HEK293T (cell line): ENCODE measurements at regions not wholly inside any gene's neighbourhood (a gene's known extent, or its start where the extent isn't known, plus 50 kb on each side); places are given as distances from the start of the nearest gene placed in this dataset.

Experiments used
- CTCF ChIA-PET: fragments of 350-600 bp; formaldehyde crosslinking; extraction: SDS; loops from one replicate; lab custom pipeline; 2021; ENCODE audit warnings: antibody characterized with exemption, inconsistent platforms; lab: Yijun Ruan, JAX
- POLR2A ChIA-PET: fragments of 350-600 bp; formaldehyde crosslinking; extraction: SDS; loops from one replicate; lab custom pipeline; 2020; ENCODE audit warnings: antibody characterized with exemption, inconsistent platforms; lab: Yijun Ruan, JAX
- DNase-seq: peaks from one replicate; pipeline ENCODE4 v3.0.0; 2012; ENCODE audit warnings: mixed read lengths; ENCODE audit errors: extremely low spot score
- ARNT ChIP-seq: fragments of 450-650 bp; IDR thresholded peaks from 2 replicates; pipeline ENCODE4 v1.6.1; 2017; ENCODE audit warnings: mild to moderate bottlenecking
- BHLHE40 ChIP-seq: fragments of 450-650 bp; IDR thresholded peaks from 2 replicates; pipeline ENCODE4 v1.6.1; 2016; ENCODE audit warnings: mild to moderate bottlenecking, moderate library complexity, borderline replicate concordance
- CTBP1 ChIP-seq: fragments of 450-650 bp; IDR thresholded peaks from 2 replicates; pipeline ENCODE4 v1.6.1; 2016; ENCODE audit warnings: borderline replicate concordance
- ELF4 ChIP-seq: fragments of 450-650 bp; IDR thresholded peaks from 2 replicates; pipeline ENCODE4 v1.6.1; 2017; ENCODE audit warnings: antibody characterized with exemption
- FOXA1 ChIP-seq: fragments of 450-650 bp; IDR thresholded peaks from 2 replicates; pipeline ENCODE4 v1.6.1; 2016; ENCODE audit warnings: mild to moderate bottlenecking
- FOXK2 ChIP-seq: fragments of 450-650 bp; IDR thresholded peaks from 2 replicates; pipeline ENCODE4 v1.6.1; 2016; ENCODE audit warnings: mild to moderate bottlenecking
- FOXM1 ChIP-seq: fragments of 450-650 bp; IDR thresholded peaks from 2 replicates; pipeline ENCODE4 v1.6.1; 2017; ENCODE audit warnings: mild to moderate bottlenecking, borderline replicate concordance
- HDGF ChIP-seq: fragments of 450-650 bp; IDR thresholded peaks from 2 replicates; pipeline ENCODE4 v1.6.1; 2017; ENCODE audit warnings: antibody characterized with exemption, borderline replicate concordance
- L3MBTL2 ChIP-seq: fragments of 450-650 bp; conservative IDR thresholded peaks from 2 replicates; pipeline ENCODE4 v1.6.1; 2016; ENCODE audit warnings: mild to moderate bottlenecking
- LEF1 ChIP-seq: fragments of 450-650 bp; IDR thresholded peaks from 2 replicates; pipeline ENCODE4 v1.6.1; 2017; ENCODE audit warnings: mild to moderate bottlenecking, borderline replicate concordance
- NFRKB ChIP-seq: fragments of 450-650 bp; IDR thresholded peaks from 2 replicates; pipeline ENCODE4 v1.6.1; 2016; ENCODE audit warnings: mild to moderate bottlenecking, moderate library complexity
- PKNOX1 ChIP-seq: fragments of 450-650 bp; IDR thresholded peaks from 2 replicates; pipeline ENCODE4 v1.6.1; 2016
- SP1 ChIP-seq: fragments of 450-650 bp; IDR thresholded peaks from 2 replicates; pipeline ENCODE4 v1.6.1; 2017
- SUZ12 ChIP-seq: fragments of 450-650 bp; IDR thresholded peaks from 2 replicates; pipeline ENCODE4 v1.6.1; 2016; ENCODE audit warnings: mild to moderate bottlenecking
- TARDBP ChIP-seq: fragments of 450-650 bp; IDR thresholded peaks from 2 replicates; pipeline ENCODE4 v1.6.1; 2016
- ZNF384 ChIP-seq: fragments of 450-650 bp; IDR thresholded peaks from 2 replicates; pipeline ENCODE4 v1.6.1; 2016

- no peak for DNase-seq
- ChIA-PET CTCF (no interaction called here), POLR2A (no interaction called here)
- no peak for TF ChIP-seq L3MBTL2
- no peak for TF ChIP-seq CTBP1
- TF ChIP-seq ZNF384 = no peak
- no peak for TF ChIP-seq SP1
- TF ChIP-seq FOXA1 = no peak
- no peak for TF ChIP-seq ARNT
- TF ChIP-seq BHLHE40 = no peak
- TF ChIP-seq FOXK2 = no peak
- no peak for TF ChIP-seq ELF4
- TF ChIP-seq FOXM1 = no peak
- no peak for TF ChIP-seq NFRKB
- no peak for TF ChIP-seq SUZ12
- no peak for TF ChIP-seq PKNOX1
- TF ChIP-seq LEF1 = no peak
Observed at GRCh38 chr10:110393866-110394265, 89.1 kb upstream of the SMNDC1 start.

GRCh38 chr10:110394296-110394695 lies 89.6 kb upstream of the SMNDC1 start:
- DNase-seq = no peak
- TF ChIP-seq FOXM1 (no peak), HDGF (no peak), ZNF384 (no peak), PKNOX1 (no peak), ARNT (no peak), FOXA1 (no peak), ELF4 (no peak), NFRKB (no peak), L3MBTL2 (no peak), LEF1 (no peak), CTBP1 (no peak), BHLHE40 (no peak), FOXK2 (no peak), SUZ12 (no peak), TARDBP (no peak), SP1 (no peak)
- POLR2A ChIA-PET = no interaction called here
- CTCF ChIA-PET = no interaction called here

- TF ChIP-seq LEF1 (no peak), ELF4 (no peak), SUZ12 (no peak), SP1 (no peak), CTBP1 (no peak), ARNT (no peak)
- no peak for DNase-seq
- POLR2A ChIA-PET = no interaction called here
- CTCF ChIA-PET = no interaction called here
Observed at GRCh38 chr10:110394898-110395297, 90.2 kb upstream of the SMNDC1 start.

GRCh38 chr10:110395350-110396283 lies 90.9 kb upstream of the SMNDC1 start:
- TF ChIP-seq ZNF384 (no peak), FOXM1 (no peak), PKNOX1 (no peak), ARNT (no peak)
- ChIA-PET POLR2A (no interaction called here), CTCF (no interaction called here)
- no peak for DNase-seq

GRCh38 chr10:110396284-110396651 lies 91.5 kb upstream of the SMNDC1 start:
- ChIA-PET CTCF (no interaction called here), POLR2A (no interaction called here)
- no peak for DNase-seq
- TF ChIP-seq NFRKB (no peak), ZNF384 (no peak), HDGF (no peak), CTBP1 (no peak), PKNOX1 (no peak), FOXM1 (no peak), L3MBTL2 (no peak), ELF4 (no peak), TARDBP (no peak), LEF1 (no peak)

GRCh38 chr10:110397856-110398255 lies 93.1 kb upstream of the SMNDC1 start:
- ChIA-PET CTCF (no interaction called here), POLR2A (interaction anchor here (1.1 kb wide), 1 partner anchor 32 kb away, joined by 3 read pairs; no protein-coding TSS in a partner anchor)
- no peak for DNase-seq
- TF ChIP-seq ARNT (no peak), SP1 (no peak), LEF1 (no peak), CTBP1 (no peak), L3MBTL2 (no peak), NFRKB (no peak)
